Natural killer cell (primary cell): ENCODE measurements at regions not wholly inside any gene's neighbourhood (a gene's known extent, or its start where the extent isn't known, plus 50 kb on each side); places are given as distances from the start of the nearest gene placed in this dataset.
"Not testable (repeated sequence)": the region's sequence is repeated elsewhere in the genome, so short reads cannot be mapped to it uniquely, and the experiment has no call there.

Experiments
- ATAC-seq, 3 donors: fragments of 150-1000 bp in 2 of 3; fragments of 200-7000 bp in 1 of 3; cut with Tn5 transposase; 1 replicate in 1 of 3; 2 replicates in 2 of 3; pipeline ENCODE4 v1.10.0; 2021; ENCODE audit warnings: mild to moderate bottlenecking in 2 of 3, moderate library complexity in 2 of 3
- DNase-seq, 2 donors: peaks; one replicate each; pipeline versions ENCODE4 v3.0.0 to v3.0.0-alpha.2; 2013 to 2021; ENCODE audit warnings: mixed read lengths in 1 of 2
- H3K27ac ChIP-seq: one replicate; pipeline ENCODE4 v1.5.1; 2013; ENCODE audit warnings: mild to moderate bottlenecking, low read length
- H3K27me3 ChIP-seq: one replicate; pipeline ENCODE4 v1.6.1; 2013; ENCODE audit warnings: low read length; ENCODE audit not compliant: control insufficient read depth, insufficient read depth
- H3K36me3 ChIP-seq: one replicate; pipeline ENCODE4 v1.6.1; 2013; ENCODE audit warnings: low read length; ENCODE audit not compliant: control insufficient read depth, insufficient read depth
- H3K4me1 ChIP-seq: one replicate; pipeline ENCODE4 v1.6.1; 2013; ENCODE audit warnings: low read length; ENCODE audit not compliant: control insufficient read depth, insufficient read depth
- H3K4me3 ChIP-seq: one replicate; pipeline ENCODE4 v1.5.1; 2013; ENCODE audit warnings: low read length
- H3K9me3 ChIP-seq: one replicate; pipeline ENCODE4 v1.6.1; 2013; ENCODE audit warnings: low read length; ENCODE audit not compliant: control insufficient read depth, insufficient read depth
- H3K27ac Mint-ChIP-seq, 2 donors: one replicate each; pipeline ENCODE4 v1.8.0; 2022; ENCODE audit warnings: mild to moderate bottlenecking in 2 of 2, mixed read lengths in 2 of 2, moderate library complexity in 1 of 2
- H3K27me3 Mint-ChIP-seq, 2 donors: one replicate each; pipeline ENCODE4 v1.8.0; 2022; ENCODE audit warnings: low read depth in 2 of 2, mixed read lengths in 2 of 2
- H3K36me3 Mint-ChIP-seq: one replicate; pipeline ENCODE4 v1.8.0; 2022; ENCODE audit warnings: mixed read lengths
- H3K4me1 Mint-ChIP-seq, 2 donors: one replicate each; pipeline ENCODE4 v1.8.0; 2022; ENCODE audit warnings: mixed read lengths in 2 of 2
- H3K4me3 Mint-ChIP-seq: one replicate; pipeline ENCODE4 v1.8.0; 2022; ENCODE audit warnings: mild to moderate bottlenecking, moderate library complexity, mixed read lengths
- H3K9me3 Mint-ChIP-seq, 2 donors: one replicate each; pipeline ENCODE4 v1.8.0; 2022; ENCODE audit warnings: mixed read lengths in 2 of 2
- CTCF ChIP-seq: fragments of 200-600 bp; IDR thresholded peaks from one replicate; pipeline ENCODE4 v1.8.0; 2022; ENCODE audit warnings: antibody characterized with exemption
- WGBS: methylation state at CpG from one replicate; pipeline ENCODE4 v1.1.7; 2013; ENCODE audit warnings: missing lambda C conversion rate; ENCODE audit not compliant: insufficient coverage; 5-methylcytosine and 5-hydroxymethylcytosine counted together
- intact Hi-C: fragments of 100-400 bp; cut with micrococcal nuclease; formaldehyde crosslinking; loops from one replicate; pipeline ENCODE4 v1.14.2; 2022

GRCh38 chr3:118137778-118138177 lies 896.9 kb downstream of the IGSF11 start:
- Histone ChIP-seq H3K4me1 (no peaks in the 10 kb centered on the region), H3K27me3 (no peaks in the 10 kb centered on the region), H3K36me3 (no peaks in the 10 kb centered on the region), H3K4me3 (no peak overlapping the region), H3K27ac (no peak overlapping the region), H3K9me3 (no peaks in the 10 kb centered on the region)
- H3K27ac Mint-ChIP-seq, result no peak overlapping the region
- H3K36me3 Mint-ChIP-seq, result peaks cover 7% of the 10 kb centered on the region
- no peak for TF ChIP-seq CTCF
- no peak overlapping the region for H3K4me3 Mint-ChIP-seq
- H3K27me3 Mint-ChIP-seq, result no peaks in the 10 kb centered on the region
- ATAC-seq, result no peak
- WGBS, result 74% methylated on average over 2 of the region's 2 CpGs
- H3K4me1 Mint-ChIP-seq, result no peaks in the 10 kb centered on the region
- no peak for DNase-seq
- intact Hi-C loops, result no loop called here
- peaks cover 22 to 31% of the 10 kb centered on the region in 2 donors for H3K9me3 Mint-ChIP-seq

- TF ChIP-seq CTCF, result no peak
- ATAC-seq, result no peak
- Histone ChIP-seq H3K27ac (no peak overlapping the region), H3K27me3 (no peaks in the 10 kb centered on the region), H3K4me3 (no peak overlapping the region), H3K4me1 (no peaks in the 10 kb centered on the region), H3K36me3 (no peaks in the 10 kb centered on the region), H3K9me3 (peaks cover 16% of the 10 kb centered on the region)
- 78% methylated on average over 4 of the region's 4 CpGs for WGBS
- Mint-ChIP-seq H3K4me1 (no peaks in the 10 kb centered on the region), H3K27me3 (no peaks in the 10 kb centered on the region), H3K27ac (no peak overlapping the region), H3K9me3 (peaks cover 19 to 29% of the 10 kb centered on the region in 2 donors), H3K36me3 (peaks cover 17% of the 10 kb centered on the region), H3K4me3 (no peak overlapping the region)
- intact Hi-C loops, result no loop called here
- no peak for DNase-seq
Measured at GRCh38 chr3:118144919-118145318, 889.7 kb downstream of the IGSF11 start.

- Mint-ChIP-seq H3K4me3 (no peak overlapping the region), H3K4me1 (no peaks in the 10 kb centered on the region), H3K27ac (no peak overlapping the region), H3K9me3 (peaks cover 20 to 31% of the 10 kb centered on the region in 2 donors), H3K27me3 (no peaks in the 10 kb centered on the region), H3K36me3 (peaks cover 15% of the 10 kb centered on the region)
- H3K27ac ChIP-seq, result no peak overlapping the region
- H3K36me3 ChIP-seq, result no peaks in the 10 kb centered on the region
- DNase-seq, result no peak
- no peaks in the 10 kb centered on the region for H3K27me3 ChIP-seq
- WGBS, result 66% methylated on average over 5 of the region's 6 CpGs
- no peak for TF ChIP-seq CTCF
- H3K4me3 ChIP-seq, result no peak overlapping the region
- intact Hi-C loops, result no loop called here
- no peaks in the 10 kb centered on the region for H3K4me1 ChIP-seq
- no peak for ATAC-seq
- H3K9me3 ChIP-seq, result peaks cover 16% of the 10 kb centered on the region
Measured at GRCh38 chr3:118146658-118147375, 887.8 kb downstream of the IGSF11 start.

GRCh38 chr3:118151164-118151563 lies 883.5 kb downstream of the IGSF11 start:
- DNase-seq (no peak), ATAC-seq (no peak)
- intact Hi-C loops, result no loop called here
- no peaks in the 10 kb centered on the region for H3K4me1 ChIP-seq
- Mint-ChIP-seq H3K36me3 (peaks cover 14% of the 10 kb centered on the region), H3K27ac (no peak overlapping the region), H3K27me3 (no peaks in the 10 kb centered on the region), H3K9me3 (peaks cover 21 to 29% of the 10 kb centered on the region in 2 donors), H3K4me3 (no peak overlapping the region), H3K4me1 (no peaks in the 10 kb centered on the region)
- no peaks in the 10 kb centered on the region for H3K27me3 ChIP-seq
- no peak overlapping the region for H3K27ac ChIP-seq
- no peaks in the 10 kb centered on the region for H3K36me3 ChIP-seq
- no peaks in the 10 kb centered on the region for H3K9me3 ChIP-seq
- no peak overlapping the region for H3K4me3 ChIP-seq
- TF ChIP-seq CTCF, result no peak

GRCh38 chr3:118162627-118163588 lies 871.7 kb downstream of the IGSF11 start:
- H3K4me1 Mint-ChIP-seq, H3K27me3 ChIP-seq, intact Hi-C loops, H3K9me3 ChIP-seq, H3K27ac ChIP-seq, DNase-seq, H3K4me1 ChIP-seq, ATAC-seq, H3K4me3 Mint-ChIP-seq, H3K36me3 Mint-ChIP-seq, H3K27ac Mint-ChIP-seq, H3K36me3 ChIP-seq, H3K4me3 ChIP-seq, H3K27me3 Mint-ChIP-seq: not testable (repeated sequence)
- peaks cover 3 to 11% of the 10 kb centered on the region in 2 donors for H3K9me3 Mint-ChIP-seq
- 84% methylated on average over 12 of the region's 12 CpGs for WGBS
